IMR-90 (cell line): ENCODE measurements at regions not wholly inside any gene's neighbourhood (a gene's known extent, or its start where the extent isn't known, plus 50 kb on each side); places are given as distances from the start of the nearest gene placed in this dataset.

ENCODE experiments used
- ATAC-seq: fragments of 200-7000 bp; cut with Tn5 transposase; 2 replicates; pipeline ENCODE4 v1.9.1; 2020; ENCODE audit warnings: low read depth, mild to moderate bottlenecking, moderate library complexity
- BruUV-seq: library from RNA; stranded (reverse); fragments of 400-500 nt; replicated peaks from 2 replicates; lab custom pipeline; 2021; lab: Mats Ljungman, UMichigan
- CTCF ChIA-PET: fragments of 300-600 bp; formaldehyde crosslinking; extraction: SDS; loops from one replicate; lab custom pipeline; 2021; ENCODE audit warnings: antibody characterized with exemption; lab: Yijun Ruan, JAX
- POLR2A ChIA-PET: fragments of 300-600 bp; sonication (Branson Sonifier 250); formaldehyde crosslinking; loops from one replicate; lab custom pipeline; 2022; ENCODE audit warnings: antibody characterized with exemption; ENCODE audit not compliant: unreplicated experiment; lab: Charles Lee
- DNase-seq: peaks from one replicate; pipeline ENCODE4 v3.0.0; 2013
- H2AFZ ChIP-seq: replicated peaks from 2 replicates; pipeline ENCODE3; 2013; ENCODE audit warnings: low read length, mild to moderate bottlenecking; ENCODE audit not compliant: poor library complexity
- H2AK5ac ChIP-seq: 2 replicates; pipeline ENCODE4 v1.6.1; 2013; ENCODE audit warnings: low read depth, low read length, inconsistent platforms
- H2AK9ac ChIP-seq: replicated peaks from 2 replicates; pipeline ENCODE3; 2013; ENCODE audit warnings: mild to moderate bottlenecking, low read depth, low read length, moderate library complexity; ENCODE audit not compliant: poor library complexity
- H2BK120ac ChIP-seq: 2 replicates; pipeline ENCODE4 v1.6.1; 2013; ENCODE audit warnings: low read depth, low read length, inconsistent platforms
- H2BK15ac ChIP-seq: 3 replicates; pipeline ENCODE4 v1.6.1; 2013; ENCODE audit warnings: low read depth, low read length, inconsistent platforms
- H2BK20ac ChIP-seq: 2 replicates; pipeline ENCODE4 v1.6.1; 2013; ENCODE audit warnings: low read depth, mild to moderate bottlenecking, inconsistent platforms, low read length, moderate library complexity
- H2BK5ac ChIP-seq: 2 replicates; pipeline ENCODE4 v1.6.1; 2013; ENCODE audit warnings: mild to moderate bottlenecking, low read depth, low read length, inconsistent platforms; ENCODE audit not compliant: poor library complexity, severe bottlenecking
- H3K14ac ChIP-seq: replicated peaks from 2 replicates; pipeline ENCODE4 v1.6.1; 2013; ENCODE audit warnings: low read depth, low read length, inconsistent platforms
- H3K18ac ChIP-seq: 2 replicates; pipeline ENCODE4 v1.6.1; 2013; ENCODE audit warnings: low read depth, low read length, control low read depth
- H3K23ac ChIP-seq: 2 replicates; pipeline ENCODE4 v1.6.1; 2013; ENCODE audit warnings: low read depth, low read length, inconsistent platforms
- H3K27ac ChIP-seq: 2 replicates; pipeline ENCODE4 v1.5.1; 2013; ENCODE audit warnings: mild to moderate bottlenecking, control low read depth, low read length; ENCODE audit not compliant: insufficient read depth
- H3K27me3 ChIP-seq: 2 replicates; pipeline ENCODE4 v1.6.1; 2013; ENCODE audit warnings: low read length; ENCODE audit not compliant: control insufficient read depth, insufficient read depth
- H3K36me3 ChIP-seq: 2 replicates; pipeline ENCODE4 v1.6.1; 2013; ENCODE audit warnings: low read length, mixed read lengths; ENCODE audit not compliant: control insufficient read depth, insufficient read depth
- H3K4ac ChIP-seq: 2 replicates; pipeline ENCODE4 v1.6.1; 2013; ENCODE audit warnings: low read depth, low read length, inconsistent platforms
- H3K4me1 ChIP-seq: 2 replicates; pipeline ENCODE4 v1.6.1; 2013; ENCODE audit warnings: low read length, mixed read lengths; ENCODE audit not compliant: control insufficient read depth, insufficient read depth
- H3K4me2 ChIP-seq: 2 replicates; pipeline ENCODE4 v1.6.1; 2013; ENCODE audit warnings: low read depth, mild to moderate bottlenecking, control low read depth, low read length, moderate library complexity
- H3K4me3 ChIP-seq: 2 replicates; pipeline ENCODE4 v1.5.1; 2013; ENCODE audit warnings: low read depth, mild to moderate bottlenecking, control low read depth, low read length, moderate library complexity; ENCODE audit not compliant: insufficient read depth
- H3K56ac ChIP-seq: 2 replicates; pipeline ENCODE4 v1.6.1; 2013; ENCODE audit warnings: low read length, inconsistent platforms; ENCODE audit not compliant: insufficient read depth; ENCODE audit errors: extremely low read depth
- H3K79me1 ChIP-seq, 2 experiments: 2 replicates each; pipeline ENCODE4 v1.6.1; 2013; ENCODE audit warnings: low read length in 2 of 2, inconsistent platforms in 1 of 2, low read depth in 1 of 2
- H3K9ac ChIP-seq: 2 replicates; pipeline ENCODE4 v1.6.1; 2013; ENCODE audit warnings: low read depth, low read length, control low read depth
- H3K9me1 ChIP-seq: 2 replicates; pipeline ENCODE4 v1.6.1; 2013; ENCODE audit warnings: low read length, inconsistent platforms; ENCODE audit not compliant: insufficient read depth
- H3K9me3 ChIP-seq: 2 replicates; pipeline ENCODE4 v1.6.1; 2013; ENCODE audit warnings: low read length; ENCODE audit not compliant: control insufficient read depth, insufficient read depth
- H4K20me1 ChIP-seq: 2 replicates; pipeline ENCODE4 v1.6.1; 2013; ENCODE audit warnings: low read length, inconsistent platforms; ENCODE audit not compliant: insufficient read depth
- H4K5ac ChIP-seq: 2 replicates; pipeline ENCODE4 v1.6.1; 2013; ENCODE audit warnings: mild to moderate bottlenecking, low read depth, low read length, control low read depth
- H4K8ac ChIP-seq, 2 experiments: 2 replicates each; pipeline ENCODE4 v1.6.1; 2013; ENCODE audit warnings: low read depth in 2 of 2, low read length in 2 of 2, control low read depth in 1 of 2, inconsistent platforms in 1 of 2
- H4K91ac ChIP-seq: 2 replicates; pipeline ENCODE4 v1.6.1; 2013; ENCODE audit warnings: low read depth, low read length, inconsistent platforms; ENCODE audit not compliant: insufficient read depth
- CEBPB ChIP-seq: IDR thresholded peaks from 2 replicates; pipeline ENCODE4 v1.6.1; 2012; ENCODE audit warnings: low read depth, low read length, improper control_type of control experiment
- FOS ChIP-seq: fragments of 150-350 bp; IDR thresholded peaks from 2 replicates; pipeline ENCODE4 v1.6.1; 2016; ENCODE audit warnings: low read depth, low read length
- MAFK ChIP-seq: IDR thresholded peaks from 2 replicates; pipeline ENCODE4 v1.6.1; 2012; ENCODE audit warnings: low read depth, low read length, improper control_type of control experiment
- MAZ ChIP-seq: IDR thresholded peaks from 2 replicates; pipeline ENCODE4 v1.6.1; 2012; ENCODE audit warnings: low read depth, mild to moderate bottlenecking, low read length, improper control_type of control experiment, moderate library complexity, borderline replicate concordance
- POLR2A ChIP-seq: IDR thresholded peaks from 2 replicates; pipeline ENCODE4 v1.6.1; 2012; ENCODE audit warnings: mild to moderate bottlenecking, low read depth, low read length
- RAD21 ChIP-seq: IDR thresholded peaks from 2 replicates; pipeline ENCODE4 v1.6.1; 2012; ENCODE audit warnings: low read length, improper control_type of control experiment
- RCOR1 ChIP-seq: IDR thresholded peaks from 2 replicates; pipeline ENCODE4 v1.6.1; 2012; ENCODE audit warnings: mild to moderate bottlenecking, low read length, improper control_type of control experiment; ENCODE audit not compliant: insufficient replicate concordance
- WGBS, 2 experiments: methylation state at CpG; one replicate each; pipeline versions ENCODE4 v1.1.5 to v1.1.7; 2013; ENCODE audit warnings: missing lambda C conversion rate in 2 of 2; ENCODE audit not compliant: insufficient read length in 1 of 2; ENCODE audit errors: extremely low coverage in 2 of 2; 5-methylcytosine and 5-hydroxymethylcytosine counted together
- dilution Hi-C: fragments of 300-500 bp; cut with HindIII; formaldehyde crosslinking; loops from one replicate; pipeline ENCODE4 v1.14.3; 2018; ENCODE audit warnings: low sequenced_read_pairs; ENCODE audit not compliant: unreplicated experiment
- in situ Hi-C: fragments of 300-500 bp; cut with MboI; formaldehyde crosslinking; loops from 3 replicates; pipeline ENCODE4 v1.14.3; 2019; ENCODE audit warnings: low sequenced_read_pairs, inconsistent platforms, mixed read lengths
- intact Hi-C: fragments of 100-400 bp; cut with micrococcal nuclease; formaldehyde crosslinking; loops from 2 replicates; pipeline ENCODE4 v1.10.0; 2022
- TF ChIP-seq, protein P1 (sequence below): fragments of 150-350 bp; IDR thresholded peaks from 2 replicates; pipeline ENCODE4 v1.6.1; 2017; ENCODE audit warnings: mild to moderate bottlenecking, antibody characterized with exemption, low read length, low read depth

DNA sequence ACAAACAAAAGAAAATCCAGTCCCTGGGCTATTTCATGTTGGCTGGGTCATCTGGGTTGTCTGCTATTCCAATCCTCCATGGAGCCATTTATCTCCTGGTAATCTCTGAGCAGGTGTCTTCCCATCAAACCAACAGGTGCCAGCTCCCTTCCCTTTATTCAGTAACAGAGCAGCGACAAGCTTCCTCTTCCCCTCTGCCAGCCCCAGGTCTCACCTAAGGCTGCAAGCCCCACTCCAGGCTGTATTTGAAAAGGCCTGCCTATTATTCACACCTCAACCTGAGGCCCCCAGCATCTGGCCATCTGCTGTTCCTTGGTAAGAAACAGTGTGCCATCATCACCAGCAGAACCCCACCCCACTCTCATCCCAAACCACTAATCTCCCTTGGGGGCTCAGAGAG lies 436.2 kb downstream of the BUD13 start:
- Histone ChIP-seq H3K4me2 (no peak overlapping the region), H2AFZ (no peak overlapping the region), H3K4me3 (no peak overlapping the region), H3K56ac (no peak overlapping the region), H3K9me1 (no peaks in the 10 kb centered on the region), H3K18ac (no peak overlapping the region), H2BK5ac (no peak overlapping the region), H2BK120ac (no peak overlapping the region), H4K5ac (no peak overlapping the region), H4K91ac (no peak overlapping the region), H4K20me1 (no peaks in the 10 kb centered on the region), H2AK5ac (no peak overlapping the region), H3K36me3 (no peaks in the 10 kb centered on the region), H2BK20ac (no peak overlapping the region), H4K8ac (no peak overlapping the region), H3K4ac (no peak overlapping the region), H2AK9ac (no peak overlapping the region), H3K9ac (no peak overlapping the region), H3K4me1 (no peaks in the 10 kb centered on the region), H3K9me3 (peaks cover 5% of the 10 kb centered on the region; the same call in 1 of the 2 replicates), H3K79me1 (no peaks in the 10 kb centered on the region), H3K27ac (no peak overlapping the region), H3K23ac (no peak overlapping the region), H3K14ac (no peak overlapping the region), H2BK15ac (no peak overlapping the region), H3K27me3 (no peaks in the 10 kb centered on the region)
- dilution Hi-C loops = no loop called here
- ChIA-PET POLR2A (no interaction called here), CTCF (no interaction called here)
- 80% methylated on average over 1 of the region's 1 CpG; no CpG with 5 or more reads in 1 of the 2 experiments for WGBS, 2 experiments
- no peak for TF ChIP-seq MAFK
- no peak for TF ChIP-seq MAZ
- no peak for TF ChIP-seq POLR2A
- TF ChIP-seq, protein P1, sequence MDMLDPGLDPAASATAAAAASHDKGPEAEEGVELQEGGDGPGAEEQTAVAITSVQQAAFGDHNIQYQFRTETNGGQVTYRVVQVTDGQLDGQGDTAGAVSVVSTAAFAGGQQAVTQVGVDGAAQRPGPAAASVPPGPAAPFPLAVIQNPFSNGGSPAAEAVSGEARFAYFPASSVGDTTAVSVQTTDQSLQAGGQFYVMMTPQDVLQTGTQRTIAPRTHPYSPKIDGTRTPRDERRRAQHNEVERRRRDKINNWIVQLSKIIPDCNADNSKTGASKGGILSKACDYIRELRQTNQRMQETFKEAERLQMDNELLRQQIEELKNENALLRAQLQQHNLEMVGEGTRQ = no peak
- no peak for TF ChIP-seq RAD21
- no peak for TF ChIP-seq CEBPB
- no peak for TF ChIP-seq FOS
- no peak for TF ChIP-seq RCOR1
- in situ Hi-C loops = no loop called here
- ATAC-seq = no peak
- DNase-seq = no peak
- no TSS peak for BruUV-seq
- intact Hi-C loops = no loop called here
